H1 (cell line): ENCODE measurements at regions not wholly inside any gene's neighbourhood (a gene's known extent, or its start where the extent isn't known, plus 50 kb on each side); places are given as distances from the start of the nearest gene placed in this dataset.

Source experiments
- CTCF ChIA-PET: fragments of 300-600 bp; sonication (Branson Sonifier 250); formaldehyde crosslinking; loops from one replicate; lab custom pipeline; 2021; ENCODE audit not compliant: partially characterized antibody; lab: Charles Lee
- POLR2A ChIA-PET: fragments of 300-600 bp; sonication (Branson Sonifier 250); formaldehyde crosslinking; loops from one replicate; lab custom pipeline; 2021; ENCODE audit warnings: inconsistent platforms; ENCODE audit not compliant: partially characterized antibody; lab: Charles Lee
- DNase-seq, 2 experiments: peaks; one replicate each; pipeline versions ENCODE4 v3.0.0 to v3.0.0-alpha.2; 2010 to 2022; ENCODE audit warnings: low spot score in 2 of 2, low read depth in 1 of 2, mixed read lengths in 1 of 2
- FAIRE-seq: peaks from 2 replicates; lab custom pipeline; 2011; peaks lifted over from hg19 to GRCh38; lab: Jason Lieb, UNC
- H2AFZ ChIP-seq: 2 replicates; pipeline ENCODE4 v1.8.1; 2012; ENCODE audit warnings: low read length, inconsistent platforms
- H2AK5ac ChIP-seq: 2 replicates; pipeline ENCODE4 v1.6.1; 2013; ENCODE audit warnings: low read depth, low read length
- H2BK120ac ChIP-seq: replicated peaks from 2 replicates; pipeline ENCODE3; 2013; ENCODE audit warnings: low read depth, low read length, inconsistent platforms
- H2BK12ac ChIP-seq: 2 replicates; pipeline ENCODE4 v1.6.1; 2013; ENCODE audit warnings: low read depth, low read length
- H2BK15ac ChIP-seq: 2 replicates; pipeline ENCODE4 v1.6.1; 2013; ENCODE audit warnings: low read length
- H2BK20ac ChIP-seq: 2 replicates; pipeline ENCODE4 v1.6.1; 2013; ENCODE audit warnings: low read length
- H2BK5ac ChIP-seq: 2 replicates; pipeline ENCODE4 v1.6.1; 2013; ENCODE audit warnings: low read depth, low read length
- H3K14ac ChIP-seq: 2 replicates; pipeline ENCODE4 v1.6.1; 2013; ENCODE audit warnings: inconsistent platforms; ENCODE audit not compliant: insufficient read length
- H3K18ac ChIP-seq: 2 replicates; pipeline ENCODE4 v1.6.1; 2013; ENCODE audit warnings: low read length; ENCODE audit errors: extremely low read depth
- H3K23ac ChIP-seq: 2 replicates; pipeline ENCODE4 v1.6.1; 2013; ENCODE audit warnings: inconsistent platforms; ENCODE audit not compliant: insufficient read length
- H3K23me2 ChIP-seq: 2 replicates; pipeline ENCODE4 v1.6.1; 2013; ENCODE audit warnings: low read depth, low read length
- H3K27ac ChIP-seq: 2 replicates; pipeline ENCODE4 v1.6.1; 2011; ENCODE audit warnings: low read depth, low read length, inconsistent platforms
- H3K27me3 ChIP-seq, 4 experiments: replicated peaks in 1 of 4; 1 replicate in 1 of 4; 2 replicates in 3 of 4; pipeline versions ENCODE4 v1.6.1 to v1.8.1; 2011 to 2013; ENCODE audit warnings: low read length in 3 of 4, mild to moderate bottlenecking in 3 of 4, inconsistent platforms in 2 of 4, mixed read lengths in 2 of 4, moderate library complexity in 1 of 4; ENCODE audit not compliant: control insufficient read depth in 3 of 4, insufficient read depth in 3 of 4; ENCODE audit errors: extremely low read depth in 1 of 4
- H3K36me3 ChIP-seq, 4 experiments: 2 replicates each; pipeline versions ENCODE4 v1.6.1 to v1.8.1; 2011 to 2013; ENCODE audit warnings: mild to moderate bottlenecking in 4 of 4, low read length in 3 of 4, moderate library complexity in 2 of 4, control low read depth in 1 of 4, inconsistent platforms in 1 of 4; ENCODE audit not compliant: insufficient read depth in 4 of 4, control insufficient read depth in 2 of 4
- H3K4ac ChIP-seq: replicated peaks from 2 replicates; pipeline ENCODE3; 2013; ENCODE audit warnings: low read length, low read depth, mixed read lengths, inconsistent platforms; ENCODE audit not compliant: insufficient read length
- H3K4me1 ChIP-seq, 4 experiments: replicated peaks in 1 of 4; 1 replicate in 1 of 4; 2 replicates in 3 of 4; pipeline versions ENCODE4 v1.6.1 to v1.8.1; 2011 to 2013; ENCODE audit warnings: low read length in 3 of 4, inconsistent platforms in 2 of 4, mixed read lengths in 1 of 4; ENCODE audit not compliant: insufficient read depth in 4 of 4, control insufficient read depth in 3 of 4
- H3K4me2 ChIP-seq, 2 experiments: 2 replicates each; pipeline versions ENCODE4 v1.6.1 to v1.8.1; 2011 to 2013; ENCODE audit warnings: low read depth in 2 of 2, low read length in 2 of 2, control low read depth in 1 of 2, inconsistent platforms in 1 of 2, mild to moderate bottlenecking in 1 of 2; ENCODE audit not compliant: insufficient read depth in 1 of 2
- H3K4me3 ChIP-seq, 4 experiments: fragments of 200-600, 300-600 bp in 1 of 4; sonication (generic), shearing (Covaris generic), sonication (Bioruptor Twin) in 1 of 4; 2 replicates each; pipeline versions ENCODE4 v1.5.1 to v1.8.1; 2011 to 2016; ENCODE audit warnings: low read length in 4 of 4, low read depth in 3 of 4, control low read depth in 2 of 4, inconsistent platforms in 2 of 4, mild to moderate bottlenecking in 2 of 4, mixed read lengths in 1 of 4, moderate library complexity in 1 of 4; ENCODE audit not compliant: insufficient read depth in 2 of 4; ENCODE audit errors: extremely low read depth in 1 of 4
- H3K56ac ChIP-seq: replicated peaks from 2 replicates; pipeline ENCODE3; 2013; ENCODE audit warnings: low read depth, mild to moderate bottlenecking, mixed read lengths, low read length, inconsistent platforms; ENCODE audit not compliant: insufficient read length
- H3K79me1 ChIP-seq: 2 replicates; pipeline ENCODE4 v1.6.1; 2013; ENCODE audit warnings: low read depth, low read length, control low read depth
- H3K79me2 ChIP-seq, 2 experiments: 2 replicates each; pipeline versions ENCODE4 v1.6.1 to v1.8.1; 2012 to 2013; ENCODE audit warnings: low read length in 2 of 2, mild to moderate bottlenecking in 2 of 2, inconsistent platforms in 1 of 2; ENCODE audit not compliant: insufficient read depth in 2 of 2, control insufficient read depth in 1 of 2
- H3K9ac ChIP-seq, 4 experiments: replicated peaks in 1 of 4; 1 replicate in 1 of 4; 2 replicates in 3 of 4; pipeline versions ENCODE4 v1.6.1 to v1.8.1; 2011 to 2013; ENCODE audit warnings: low read depth in 3 of 4, low read length in 3 of 4, control low read depth in 2 of 4, mild to moderate bottlenecking in 2 of 4, moderate library complexity in 2 of 4, inconsistent platforms in 1 of 4; ENCODE audit errors: extremely low read depth in 1 of 4
- H3K9me3 ChIP-seq, 2 experiments: 2 replicates each; pipeline versions ENCODE4 v1.6.1 to v1.8.1; 2012 to 2013; ENCODE audit warnings: mild to moderate bottlenecking in 2 of 2, moderate library complexity in 2 of 2, control low read depth in 1 of 2, inconsistent platforms in 1 of 2, low read depth in 1 of 2, low read length in 1 of 2, mixed read lengths in 1 of 2; ENCODE audit not compliant: insufficient read depth in 2 of 2
- H4K20me1 ChIP-seq, 2 experiments: replicated peaks in 1 of 2; 2 replicates each; pipeline versions ENCODE3 to v1.8.1; 2011 to 2013; ENCODE audit warnings: inconsistent platforms in 2 of 2, low read length in 2 of 2, mild to moderate bottlenecking in 1 of 2; ENCODE audit not compliant: insufficient read depth in 2 of 2, control insufficient read depth in 1 of 2
- H4K5ac ChIP-seq: 2 replicates; pipeline ENCODE4 v1.6.1; 2013; ENCODE audit warnings: low read length, low read depth, mixed read lengths, inconsistent platforms; ENCODE audit not compliant: insufficient read length
- H4K8ac ChIP-seq: 2 replicates; pipeline ENCODE4 v1.8.0; 2013; ENCODE audit warnings: mild to moderate bottlenecking, moderate library complexity, low read length, inconsistent platforms; ENCODE audit not compliant: insufficient read depth; ENCODE audit errors: extremely low read depth
- H4K91ac ChIP-seq: replicated peaks from 2 replicates; pipeline ENCODE3; 2013; ENCODE audit warnings: low read length, mixed read lengths, inconsistent platforms; ENCODE audit not compliant: insufficient read length
- CHD1 ChIP-seq: IDR thresholded peaks from 2 replicates; pipeline ENCODE4 v1.6.1; 2012; ENCODE audit warnings: low read depth, low read length, improper control_type of control experiment
- CHD2 ChIP-seq: IDR thresholded peaks from 2 replicates; pipeline ENCODE4 v1.6.1; 2012; ENCODE audit warnings: low read length, improper control_type of control experiment
- E2F6 ChIP-seq: IDR thresholded peaks from 2 replicates; pipeline ENCODE4 v1.6.1; 2012; ENCODE audit warnings: inconsistent platforms
- JUND ChIP-seq: IDR thresholded peaks from 2 replicates; pipeline ENCODE4 v1.6.1; 2011; ENCODE audit warnings: mild to moderate bottlenecking, improper control_type of control experiment, low read length
- KDM4A ChIP-seq: IDR thresholded peaks from one replicate; pipeline ENCODE4 v1.7.1; 2012; ENCODE audit warnings: low read depth, mild to moderate bottlenecking, moderate library complexity, low read length, inconsistent platforms; ENCODE audit not compliant: severe bottlenecking
- KDM5A ChIP-seq: fragments of 200-600 bp; IDR thresholded peaks from 2 replicates; pipeline ENCODE4 v1.7.1; 2012; ENCODE audit warnings: mild to moderate bottlenecking, low read length, inconsistent platforms, mixed read lengths
- MAX ChIP-seq: IDR thresholded peaks from 2 replicates; pipeline ENCODE4 v1.6.1; 2012; ENCODE audit warnings: inconsistent platforms
- RFX5 ChIP-seq: IDR thresholded peaks from 2 replicates; pipeline ENCODE4 v1.6.1; 2011; ENCODE audit warnings: low read depth, low read length, improper control_type of control experiment, borderline replicate concordance
- SP4 ChIP-seq: IDR thresholded peaks from 2 replicates; pipeline ENCODE4 v1.6.1; 2012; ENCODE audit warnings: low read length, inconsistent platforms
- SRF ChIP-seq: IDR thresholded peaks from 2 replicates; pipeline ENCODE4 v1.6.1; 2011; ENCODE audit warnings: mild to moderate bottlenecking, low read depth, low read length, moderate library complexity
- USF2 ChIP-seq: IDR thresholded peaks from 2 replicates; pipeline ENCODE4 v1.6.1; 2011; ENCODE audit warnings: low read length, improper control_type of control experiment
- WGBS, 2 experiments: shearing (Covaris generic) in 1 of 2; methylation state at CpG; one replicate each; pipeline versions ENCODE4 v1.1.6 to v1.1.7; 2013 to 2015; ENCODE audit warnings: low lambda C conversion rate in 2 of 2, mixed read lengths in 2 of 2, inconsistent platforms in 1 of 2, low coverage in 1 of 2, missing lambda C conversion rate in 1 of 2; ENCODE audit not compliant: insufficient replicate concordance in 2 of 2, insufficient coverage in 1 of 2, insufficient read length in 1 of 2; ENCODE audit errors: extremely low coverage in 1 of 2, missing lambda C conversion rate in 1 of 2; 5-methylcytosine and 5-hydroxymethylcytosine counted together

GRCh38 chr20:24747010-24747712, 201.9 kb upstream of the CST7 start:
- Histone ChIP-seq H2BK120ac (no peak overlapping the region), H3K4ac (no peak overlapping the region), H3K9ac (no peak overlapping the region), H3K14ac (no peak overlapping the region), H3K56ac (no peak overlapping the region), H2AK5ac (no peak overlapping the region), H3K18ac (no peak overlapping the region; the same call in 1 of the 2 replicates), H3K9me3 (no peaks in the 10 kb centered on the region), H3K4me2 (no peak overlapping the region), H2BK20ac (no peak overlapping the region), H2BK15ac (peak overlapping the region; percentile 98), H3K36me3 (no peaks in the 10 kb centered on the region), H3K4me1 (peaks cover 0 to 21% (median 5%) of the 10 kb centered on the region in 4 experiments; a peak in 3 of 7 replicates), H3K23ac (no peak overlapping the region), H3K23me2 (no peaks in the 10 kb centered on the region), H4K5ac (no peak overlapping the region), H2BK5ac (peak overlapping the region; percentile 10; the same call in 1 of the 2 replicates), H4K20me1 (no peaks in the 10 kb centered on the region), H4K91ac (peak overlapping the region; percentile 49), H3K79me2 (no peaks in the 10 kb centered on the region), H4K8ac (no peak overlapping the region), H3K79me1 (no peaks in the 10 kb centered on the region), H3K27me3 (no peaks in the 10 kb centered on the region; a peak in 1 of 7 replicates), H2BK12ac (no peak overlapping the region), H2AFZ (0 out of 2 replicates have a peak overlapping the region, but pooled peaks have one; percentile 12), H3K4me3 (no peak overlapping the region), H3K27ac (no peak overlapping the region)
- FAIRE-seq (no peak), DNase-seq (no peak)
- WGBS, 2 experiments = 86% methylated on average over 10 of the region's 10 CpGs; no CpG with 5 or more reads in 1 of the 2 experiments
- CTCF ChIA-PET = interaction anchor here (1.2 kb wide), 1 partner anchor 12 kb away, joined by 3 read pairs; no protein-coding TSS in a partner anchor
- POLR2A ChIA-PET = interaction anchor here (0.6 kb wide), 1 partner anchor 736 kb away, joined by 3 read pairs; no protein-coding TSS in a partner anchor
- no peak for TF ChIP-seq RFX5
- no peak for TF ChIP-seq MAX
- TF ChIP-seq SRF = no peak
- TF ChIP-seq USF2 = no peak
- no peak for TF ChIP-seq E2F6
- TF ChIP-seq KDM5A = no peak
- TF ChIP-seq CHD1 = no peak
- no peak for TF ChIP-seq CHD2
- no peak for TF ChIP-seq JUND
- TF ChIP-seq SP4 = no peak
- TF ChIP-seq KDM4A = no peak
